GM12874 (cell line): ENCODE measurements at regions not wholly inside any gene's neighbourhood (a gene's known extent, or its start where the extent isn't known, plus 50 kb on each side); places are given as distances from the start of the nearest gene placed in this dataset.

Experiments used
- CTCF ChIP-seq: IDR thresholded peaks from 2 replicates; pipeline ENCODE4 v1.5.1; 2011; ENCODE audit warnings: low read depth, mild to moderate bottlenecking, control low read depth, low read length, moderate library complexity; ENCODE audit not compliant: insufficient read depth

- TF ChIP-seq CTCF, result no peak
Observed at GRCh38 chr9:102038006-102038405, 299.6 kb upstream of the GRIN3A start.

GRCh38 chr9:102035929-102036328 is 297.5 kb upstream of the GRIN3A start:
- TF ChIP-seq CTCF, result no peak

- TF ChIP-seq CTCF, result no peak
Observed at GRCh38 chr9:102032614-102033013, 294.2 kb upstream of the GRIN3A start.

- no peak for TF ChIP-seq CTCF
Observed at GRCh38 chr9:102000956-102001355, 262.5 kb upstream of the GRIN3A start.

GRCh38 chr9:101999441-101999840 is 261.0 kb upstream of the GRIN3A start:
- no peak for TF ChIP-seq CTCF

GRCh38 chr9:101995231-101995630 is 256.8 kb upstream of the GRIN3A start:
- no peak for TF ChIP-seq CTCF

GRCh38 chr9:101993771-101994170 is 255.3 kb upstream of the GRIN3A start:
- TF ChIP-seq CTCF, result no peak

GRCh38 chr9:101991926-101992325 is 253.5 kb upstream of the GRIN3A start:
- TF ChIP-seq CTCF, result no peak
